HEK293 (cell line): ENCODE measurements at regions not wholly inside any gene's neighbourhood (a gene's known extent, or its start where the extent isn't known, plus 50 kb on each side); places are given as distances from the start of the nearest gene placed in this dataset.
A peak's percentile ranks its signal among the peaks of the same experiment; 100 is the strongest.

ENCODE experiments used
- CTCF ChIA-PET: fragments of 350-600 bp; formaldehyde crosslinking; extraction: SDS; loops from one replicate; lab custom pipeline; 2021; ENCODE audit warnings: antibody characterized with exemption; lab: Yijun Ruan, JAX
- POLR2A ChIA-PET: fragments of 300-600 bp; formaldehyde crosslinking; extraction: SDS; loops from one replicate; lab custom pipeline; 2020; ENCODE audit warnings: antibody characterized with exemption, inconsistent platforms; lab: Yijun Ruan, JAX
- H3K27ac ChIP-seq: fragments of 200-500 bp; sonication (Bioruptor generic); 2 replicates; pipeline ENCODE4 v1.5.1; 2014; ENCODE audit warnings: low read depth, low read length, control low read depth, inconsistent platforms; ENCODE audit errors: extremely low read depth
- H3K36me3 ChIP-seq, 2 experiments: fragments of 200-500 bp in 1 of 2; sonication (Bioruptor generic) in 1 of 2; 1 replicate in 1 of 2; 2 replicates in 1 of 2; pipeline ENCODE4 v1.5.1; 2014 to 2017; ENCODE audit warnings: inconsistent platforms in 2 of 2, low read length in 2 of 2; ENCODE audit not compliant: control insufficient read depth in 2 of 2, insufficient read depth in 1 of 2
- H3K4me1 ChIP-seq: fragments of 200-500 bp; sonication (Bioruptor generic); 2 replicates; pipeline ENCODE4 v1.5.1; 2014; ENCODE audit warnings: mild to moderate bottlenecking, low read length, inconsistent platforms; ENCODE audit not compliant: control insufficient read depth, insufficient read depth
- H3K4me3 ChIP-seq: 2 replicates; pipeline ENCODE4 v1.5.1; 2011; ENCODE audit warnings: low read depth, mild to moderate bottlenecking, control low read depth, low read length, moderate library complexity
- H3K9me3 ChIP-seq: fragments of 200-500 bp; sonication (Bioruptor generic); 2 replicates; pipeline ENCODE4 v1.5.1; 2014; ENCODE audit warnings: low read depth, low read length, inconsistent platforms; ENCODE audit not compliant: control insufficient read depth, insufficient read depth
- BCL6B ChIP-seq: fragments of 450-650 bp; formaldehyde crosslinking; IDR thresholded peaks from 2 replicates; pipeline ENCODE4 v1.5.1; 2017; ENCODE audit warnings: missing biosample characterization, missing genetic modification characterization
- MEIS1 ChIP-seq: sonication (generic); formaldehyde crosslinking; IDR thresholded peaks from 2 replicates; pipeline ENCODE4 v1.8.1; 2022; ENCODE audit warnings: missing genetic modification reagents, mild to moderate bottlenecking, borderline replicate concordance
- MZF1 ChIP-seq: fragments of 450-650 bp; formaldehyde crosslinking; IDR thresholded peaks from 2 replicates; pipeline ENCODE4 v1.5.1; 2017; ENCODE audit warnings: missing biosample characterization, missing genetic modification characterization, borderline replicate concordance
- RBAK ChIP-seq: fragments of 450-650 bp; formaldehyde crosslinking; IDR thresholded peaks from 2 replicates; pipeline ENCODE4 v1.5.1; 2016; ENCODE audit warnings: missing biosample characterization, missing genetic modification characterization
- SCRT2 ChIP-seq: fragments of 450-650 bp; formaldehyde crosslinking; IDR thresholded peaks from 2 replicates; pipeline ENCODE4 v1.5.1; 2016; ENCODE audit warnings: missing biosample characterization, missing genetic modification characterization
- TRIM28 ChIP-seq: IDR thresholded peaks from 2 replicates; pipeline ENCODE4 v1.6.1; 2011; ENCODE audit warnings: low read length, control low read depth, borderline replicate concordance
- TSHZ1 ChIP-seq: fragments of 450-650 bp; formaldehyde crosslinking; IDR thresholded peaks from 2 replicates; pipeline ENCODE4 v1.5.1; 2016; ENCODE audit warnings: missing biosample characterization, missing genetic modification characterization, borderline replicate concordance
- WT1 ChIP-seq: fragments of 450-650 bp; formaldehyde crosslinking; IDR thresholded peaks from 2 replicates; pipeline ENCODE4 v1.5.1; 2016; ENCODE audit warnings: missing biosample characterization, missing genetic modification characterization
- ZEB2 ChIP-seq: fragments of 450-650 bp; formaldehyde crosslinking; IDR thresholded peaks from 2 replicates; pipeline ENCODE4 v1.5.1; 2016; ENCODE audit warnings: missing biosample characterization, missing genetic modification characterization
- ZNF10 ChIP-seq: fragments of 450-650 bp; formaldehyde crosslinking; IDR thresholded peaks from 2 replicates; pipeline ENCODE4 v1.5.1; 2017; ENCODE audit warnings: missing biosample characterization, missing genetic modification characterization
- ZNF175 ChIP-seq: fragments of 450-650 bp; formaldehyde crosslinking; IDR thresholded peaks from 2 replicates; pipeline ENCODE4 v1.5.1; 2016; ENCODE audit warnings: missing biosample characterization, missing genetic modification characterization
- ZNF184 ChIP-seq: fragments of 450-650 bp; IDR thresholded peaks from 2 replicates; pipeline ENCODE4 v1.5.1; 2018; ENCODE audit warnings: missing biosample characterization, mild to moderate bottlenecking, missing genetic modification characterization
- ZNF223 ChIP-seq: fragments of 450-650 bp; formaldehyde crosslinking; IDR thresholded peaks from 2 replicates; pipeline ENCODE4 v1.5.1; 2016; ENCODE audit warnings: missing biosample characterization, missing genetic modification characterization
- ZNF280C ChIP-seq: fragments of 450-650 bp; formaldehyde crosslinking; IDR thresholded peaks from 2 replicates; pipeline ENCODE4 v1.5.1; 2016; ENCODE audit warnings: missing biosample characterization, missing genetic modification characterization
- ZNF394 ChIP-seq: fragments of 450-650 bp; formaldehyde crosslinking; IDR thresholded peaks from 2 replicates; pipeline ENCODE4 v1.5.1; 2016; ENCODE audit warnings: missing biosample characterization, missing genetic modification characterization, mild to moderate bottlenecking, moderate library complexity, borderline replicate concordance
- ZNF544 ChIP-seq: fragments of 450-650 bp; formaldehyde crosslinking; IDR thresholded peaks from 2 replicates; pipeline ENCODE4 v1.5.0; 2017; ENCODE audit warnings: missing biosample characterization, missing genetic modification characterization
- ZNF548 ChIP-seq: fragments of 450-650 bp; formaldehyde crosslinking; IDR thresholded peaks from 2 replicates; pipeline ENCODE4 v1.5.1; 2016; ENCODE audit warnings: missing biosample characterization, missing genetic modification characterization
- ZNF596 ChIP-seq: fragments of 450-650 bp; IDR thresholded peaks from 2 replicates; pipeline ENCODE4 v1.5.0; 2018; ENCODE audit warnings: missing biosample characterization, mild to moderate bottlenecking, missing genetic modification characterization, moderate library complexity
- ZNF623 ChIP-seq: fragments of 450-650 bp; formaldehyde crosslinking; IDR thresholded peaks from 2 replicates; pipeline ENCODE4 v1.5.1; 2016; ENCODE audit warnings: missing biosample characterization, missing genetic modification characterization
- ZSCAN5A ChIP-seq: fragments of 450-650 bp; formaldehyde crosslinking; IDR thresholded peaks from 2 replicates; pipeline ENCODE4 v1.5.1; 2016; ENCODE audit warnings: missing biosample characterization, missing genetic modification characterization

- no peak overlapping the region for H3K4me3 ChIP-seq
- CTCF ChIA-PET, result no interaction called here
- H3K27ac ChIP-seq, result no peak overlapping the region
- H3K36me3 ChIP-seq, result no peaks in the 10 kb centered on the region
- H3K4me1 ChIP-seq, result no peaks in the 10 kb centered on the region
- no peak for TF ChIP-seq WT1 (tag by site-specific recombination)
- H3K9me3 ChIP-seq, result no peaks in the 10 kb centered on the region
- POLR2A ChIA-PET, result no interaction called here
Observed at GRCh38 chr1:38529391-38529790, 330.2 kb downstream of the RRAGC start.

GRCh38 chr1:38528623-38529022 is 330.9 kb downstream of the RRAGC start:
- H3K4me1 ChIP-seq, result no peaks in the 10 kb centered on the region
- CTCF ChIA-PET, result interaction anchor here (0.8 kb wide), 1 partner anchor 290 kb away, joined by 3 read pairs; no protein-coding TSS in a partner anchor
- TF ChIP-seq ZNF223 (tag by site-specific recombination) (no peak), SCRT2 (tag by site-specific recombination) (0 out of 2 replicates have a peak, but pooled peaks have one; percentile 16), ZNF596 (tag by site-specific recombination) (no peak)
- no peak overlapping the region for H3K4me3 ChIP-seq
- no peaks in the 10 kb centered on the region for H3K36me3 ChIP-seq
- H3K9me3 ChIP-seq, result no peaks in the 10 kb centered on the region
- H3K27ac ChIP-seq, result no peak overlapping the region
- POLR2A ChIA-PET, result no interaction called here

- H3K4me1 ChIP-seq, result no peaks in the 10 kb centered on the region
- no peaks in the 10 kb centered on the region for H3K36me3 ChIP-seq
- TF ChIP-seq ZNF548 (tag by site-specific recombination), result no peak
- TF ChIP-seq ZNF10 (tag by site-specific recombination), result no peak
- TF ChIP-seq ZNF394 (tag by site-specific recombination), result no peak
- no peak for TF ChIP-seq ZNF175 (tag by site-specific recombination)
- 0 out of 2 replicates have a peak, but pooled peaks have one; percentile 39 for TF ChIP-seq TRIM28
- no peak for TF ChIP-seq RBAK (tag by site-specific recombination)
- TF ChIP-seq MEIS1 (CRISPR knock-in tag), result no peak
- TF ChIP-seq, all 188 proteins: peak for 1
- Histone ChIP-seq H3K27ac (no peak overlapping the region), H3K4me3 (no peak overlapping the region), H3K9me3 (no peaks in the 10 kb centered on the region)
- POLR2A ChIA-PET, result no interaction called here
- CTCF ChIA-PET, result interaction anchor here (0.7 kb wide), 1 partner anchor 64 kb away, joined by 3 read pairs; no protein-coding TSS in a partner anchor
Observed at GRCh38 chr1:38527373-38527966, 332.1 kb downstream of the RRAGC start.

GRCh38 chr1:38526046-38526445 is 333.5 kb downstream of the RRAGC start:
- Histone ChIP-seq H3K4me1 (no peaks in the 10 kb centered on the region), H3K27ac (no peak overlapping the region), H3K4me3 (no peak overlapping the region), H3K9me3 (no peaks in the 10 kb centered on the region), H3K36me3 (no peaks in the 10 kb centered on the region)
- CTCF ChIA-PET, result interaction anchor here (0.7 kb wide), 1 partner anchor 35 kb away, joined by 3 read pairs; no protein-coding TSS in a partner anchor
- POLR2A ChIA-PET, result no interaction called here
- TF ChIP-seq ZSCAN5A, result no peak
- no peak for TF ChIP-seq ZNF623 (tag by site-specific recombination)
- no peak for TF ChIP-seq ZNF280C
- no peak for TF ChIP-seq ZNF544 (tag by site-specific recombination)
- no peak for TF ChIP-seq TSHZ1 (tag by site-specific recombination)
- TF ChIP-seq MZF1 (tag by site-specific recombination), result no peak
- no peak for TF ChIP-seq BCL6B
- TF ChIP-seq ZNF175 (tag by site-specific recombination), result no peak
- no peak for TF ChIP-seq ZNF184 (tag by site-specific recombination)
- TF ChIP-seq ZEB2 (tag by site-specific recombination), result no peak
